NCI-H748 (cell line): ENCODE measurements at regions not wholly inside any gene's neighbourhood (a gene's known extent, or its start where the extent isn't known, plus 50 kb on each side); places are given as distances from the start of the nearest gene placed in this dataset.

Source experiments
- DNase-seq: peaks from one replicate; lab custom pipeline; 2025; ENCODE audit not compliant: unreplicated experiment; lab: John Stamatoyannopoulos, UW

DNA sequence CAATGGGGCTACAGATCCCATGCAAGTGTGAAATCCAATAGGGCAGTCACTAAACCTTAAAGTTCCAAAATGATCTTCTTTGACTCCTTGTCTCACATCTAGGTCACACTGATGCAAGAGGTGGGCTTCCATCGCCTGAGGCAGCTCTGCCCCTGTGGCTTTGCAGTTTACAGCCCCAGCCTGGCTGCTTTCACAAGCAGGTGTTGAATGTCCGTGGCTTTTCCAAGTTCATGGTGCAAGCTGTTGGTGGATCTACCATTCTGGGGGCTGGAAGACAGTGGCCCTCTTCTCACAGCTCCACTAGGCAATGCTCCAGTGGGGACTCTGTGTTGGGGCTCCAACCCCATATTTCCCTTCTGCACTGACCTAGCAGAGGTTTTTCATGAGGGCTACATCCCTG lies 68.5 kb upstream of the PRR20G start:
- no peak for DNase-seq

GRCh38 chr3:127354761-127355160 lies 66.9 kb upstream of the PRR20G start:
- no peak for DNase-seq

GRCh38 chr3:127352612-127353011 lies 64.8 kb upstream of the PRR20G start:
- no peak for DNase-seq

GRCh38 chr3:127351775-127352350 lies 64.0 kb upstream of the PRR20G start:
- no peak for DNase-seq

DNA sequence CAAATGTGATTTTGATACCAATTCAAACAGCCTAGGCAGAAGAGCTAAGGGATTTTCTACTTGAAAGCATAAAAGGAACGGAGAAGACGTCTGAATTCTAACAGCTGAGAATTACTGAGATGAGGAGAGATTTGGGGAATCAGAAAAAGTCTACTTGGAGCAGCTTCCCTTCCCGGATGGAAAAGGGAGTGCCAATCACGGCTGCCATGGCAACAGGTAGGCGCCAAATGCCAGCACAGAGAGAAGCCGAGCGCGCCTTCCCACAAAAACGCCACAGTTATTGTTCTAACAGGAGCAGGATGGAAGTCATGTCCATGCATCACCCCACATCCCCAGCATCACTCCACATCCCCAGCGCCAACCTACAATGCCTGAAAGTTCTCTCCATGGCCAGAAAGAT lies 63.5 kb upstream of the PRR20G start:
- no peak for DNase-seq

DNA sequence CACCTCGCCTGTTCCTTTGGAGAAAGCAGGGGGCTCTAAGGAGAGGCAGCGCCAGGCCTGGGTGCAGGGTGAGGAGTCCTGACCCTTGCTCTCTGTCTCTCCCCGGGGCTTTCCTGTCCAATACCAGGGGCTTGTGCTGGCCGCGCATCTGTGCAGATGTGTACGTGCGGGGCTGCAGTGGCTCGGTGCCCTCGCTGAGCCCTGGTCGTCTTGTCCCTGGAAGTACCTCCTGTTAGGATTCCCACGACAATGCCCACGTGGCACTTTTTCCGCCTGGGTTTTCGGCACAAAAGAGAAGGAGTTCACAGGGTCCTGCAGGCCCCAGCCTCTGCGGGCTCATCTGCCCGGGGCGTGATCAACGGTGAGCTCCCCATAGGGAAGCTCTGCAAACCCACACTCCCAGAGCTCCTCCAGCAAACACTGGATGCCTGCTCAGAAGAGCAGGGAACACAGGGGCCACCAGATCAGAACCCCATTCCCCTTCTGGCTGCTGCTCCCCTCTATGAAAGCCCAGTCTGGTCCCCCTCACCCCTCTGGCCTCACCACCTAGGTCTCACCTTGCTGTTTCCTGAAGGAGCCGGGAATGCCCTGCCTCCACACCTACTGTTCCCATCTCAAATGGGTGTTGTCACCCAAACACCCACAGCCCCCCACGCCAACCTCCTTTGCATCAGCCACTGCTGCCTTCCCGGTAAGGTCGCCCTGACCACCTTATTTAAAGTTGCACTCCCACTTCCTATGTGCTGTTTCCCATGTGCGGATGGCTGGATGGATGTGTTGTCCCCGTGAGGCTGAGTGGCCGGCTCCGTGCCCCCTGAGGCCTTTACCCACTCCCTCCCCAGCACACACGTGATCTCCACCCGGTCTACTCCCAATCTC lies 62.6 kb upstream of the PRR20G start:
- DNase-seq, result no peak

- no peak for DNase-seq
Observed at GRCh38 chr3:127349501-127350171, 61.8 kb upstream of the PRR20G start.

DNA sequence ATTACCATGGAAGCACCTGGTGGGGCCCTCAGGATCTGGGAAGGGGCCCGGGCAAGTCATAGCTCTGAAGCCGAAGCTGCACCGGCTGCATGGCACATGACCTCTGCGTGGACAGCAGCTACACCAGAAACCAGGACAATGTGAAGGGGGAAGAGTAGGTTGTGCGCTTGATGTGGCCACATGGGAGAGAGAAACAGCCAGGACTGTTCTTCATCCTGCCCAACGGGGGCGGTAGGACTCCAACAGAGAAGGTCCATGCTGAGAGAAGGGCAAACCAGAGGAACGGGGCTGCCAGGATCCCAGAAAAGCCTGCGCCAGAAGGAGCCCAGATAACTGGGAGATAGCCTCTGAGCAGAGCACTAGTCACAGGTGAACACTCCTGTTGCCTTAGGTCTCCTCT lies 54.9 kb upstream of the PRR20G start:
- DNase-seq, result no peak

DNA sequence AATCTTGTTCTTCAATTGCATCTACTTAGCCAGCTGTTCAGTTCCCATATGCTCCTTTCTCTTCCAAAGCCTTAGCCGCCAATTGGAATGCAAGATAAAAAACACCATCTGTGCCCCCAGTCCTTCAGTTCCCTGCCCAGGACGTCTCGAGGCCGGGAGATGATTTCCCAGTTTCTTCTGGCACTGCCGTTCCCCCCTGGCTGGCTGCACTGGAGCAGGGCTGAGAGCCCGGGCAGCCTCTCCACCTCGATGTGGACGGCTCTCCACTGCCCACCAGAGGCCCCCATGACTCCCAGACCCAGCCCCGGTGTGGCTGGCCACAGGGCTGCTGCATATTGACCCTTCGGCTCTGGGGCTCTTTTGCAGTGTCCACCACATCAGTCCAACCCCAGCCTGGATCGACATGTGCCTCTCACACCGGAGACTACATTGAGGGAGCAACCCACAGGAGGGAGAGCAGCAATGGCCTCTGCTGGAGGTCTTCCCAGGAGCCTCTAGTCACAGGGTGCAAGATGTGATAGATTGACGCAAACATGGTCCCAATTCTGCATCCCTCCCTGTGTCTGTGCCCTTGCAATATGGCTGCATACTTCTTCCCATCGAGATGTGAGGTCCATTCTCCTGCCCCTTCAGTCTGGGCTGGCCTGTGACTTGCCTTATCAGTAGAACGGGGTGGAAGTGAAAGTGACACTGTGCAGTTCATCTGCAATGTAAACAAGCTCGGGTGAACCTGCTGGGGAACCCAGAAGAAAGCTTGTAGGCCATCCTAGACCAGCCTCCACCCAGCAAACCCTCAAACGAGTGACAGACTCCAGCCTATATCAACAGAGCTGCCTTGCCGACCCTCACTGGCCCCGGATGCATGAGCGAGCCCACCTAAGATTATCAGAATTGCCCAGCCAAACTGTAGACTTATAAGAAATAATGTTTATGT lies 52.3 kb upstream of the PRR20G start:
- no peak for DNase-seq

- no peak for DNase-seq
Observed at GRCh38 chr3:127339016-127339415, 51.2 kb upstream of the PRR20G start.

DNA sequence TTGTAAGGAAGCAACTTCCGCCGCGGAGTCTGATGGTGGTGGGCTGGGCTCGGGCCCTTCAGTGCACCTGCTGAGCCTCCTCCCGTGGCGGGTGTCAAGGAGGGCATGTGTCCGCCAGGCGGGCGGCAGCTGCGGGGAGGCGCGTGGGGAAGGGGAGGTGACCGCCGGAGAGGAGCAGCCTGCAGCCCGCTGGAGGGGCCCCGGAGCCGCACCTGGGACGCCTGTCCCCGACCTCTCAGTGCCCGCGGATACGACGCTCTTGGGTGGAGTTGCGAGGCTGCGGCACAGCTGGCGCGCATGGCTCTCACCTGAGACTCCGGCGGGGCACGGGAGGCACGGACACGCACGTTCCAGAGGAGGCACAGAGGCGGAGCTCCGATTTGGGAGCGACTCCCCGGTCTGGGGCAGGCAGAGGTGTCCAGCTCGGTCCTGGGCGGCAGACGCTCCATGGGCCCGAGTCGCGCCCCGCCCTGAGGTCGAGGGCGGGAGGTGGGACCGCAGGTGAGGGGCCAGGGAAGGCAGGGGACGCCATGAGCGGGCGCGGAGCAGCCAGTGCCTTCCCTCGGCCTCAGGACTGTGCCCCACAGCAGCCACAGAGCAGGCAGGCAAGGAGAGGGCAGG lies 50.2 kb upstream of the PRR20G start:
- no peak for DNase-seq
